Psoas muscle (tissue), 7 donors: ENCODE measurements at regions not wholly inside any gene's neighbourhood (a gene's known extent, or its start where the extent isn't known, plus 50 kb on each side); places are given as distances from the start of the nearest gene placed in this dataset.

Experiments used
- ATAC-seq, 4 donors: fragments of 200-7000 bp; cut with Tn5 transposase; one replicate each; pipeline ENCODE4 v1.9.1; 2020; ENCODE audit warnings: moderate library complexity in 3 of 4, mild to moderate bottlenecking in 2 of 4
- DNase-seq, 2 donors: peaks; one replicate each; pipeline ENCODE4 v3.0.0-alpha.2; 2020
- H3K27ac ChIP-seq: fragments of 200-600 bp; one replicate; pipeline ENCODE4 v1.8.0; 2022
- H3K27me3 ChIP-seq, 3 donors: fragments of 200-600 bp in 1 of 3; one replicate each; pipeline versions ENCODE4 v1.6.1 to v1.8.0; 2013 to 2022; ENCODE audit warnings: low read length in 2 of 3, mild to moderate bottlenecking in 2 of 3, moderate library complexity in 1 of 3; ENCODE audit not compliant: insufficient read depth in 3 of 3
- H3K36me3 ChIP-seq, 2 donors: fragments of 200-600 bp in 1 of 2; one replicate each; pipeline versions ENCODE4 v1.6.1 to v1.8.0; 2013 to 2022; ENCODE audit warnings: low read depth in 1 of 2, mild to moderate bottlenecking in 1 of 2, moderate library complexity in 1 of 2; ENCODE audit not compliant: insufficient read depth in 1 of 2
- H3K4me1 ChIP-seq: fragments of 200-600 bp; one replicate; pipeline ENCODE4 v1.8.0; 2022
- H3K4me3 ChIP-seq: fragments of 200-600 bp; one replicate; pipeline ENCODE4 v1.8.0; 2022; ENCODE audit warnings: mild to moderate bottlenecking
- H3K9me3 ChIP-seq: fragments of 200-600 bp; one replicate; pipeline ENCODE4 v1.8.0; 2022
- CTCF ChIP-seq: fragments of 200-600 bp; IDR thresholded peaks from one replicate; pipeline ENCODE4 v1.8.0; 2022; ENCODE audit warnings: antibody characterized with exemption
- WGBS, 3 donors: extraction: QIAGEN DNeasy Blood & Tissue Kit; methylation state at CpG; one replicate each; pipeline versions ENCODE4 v1.1.6 to v1.1.7; 2013; 5-methylcytosine and 5-hydroxymethylcytosine counted together
- intact Hi-C, 2 donors: fragments of 100-400 bp; cut with DNase I; formaldehyde crosslinking; loops; one replicate each; pipeline versions ENCODE4 v1.11.0 to v1.14.2; 2022
- donor health status: healthy with polysubstance abuse.
- donor health status: DM: no; HTN: no; CAD: no; lungs with moderate emphysema.
- donor health status: Bipolar disorder and iron deficiency.
- donor health status: healthy.
- donor health status: DM: yes; HTN: yes; CAD: no.
- donor health status: DM: no; HTN: no; CAD: no.
- donor health status: DM: yes; HTN: yes; CAD: no.

GRCh38 chr14:101110729-101111619 is 207.5 kb upstream of the RTL1 start:
- ATAC-seq: no peak

GRCh38 chr14:101111620-101112290 is 208.2 kb upstream of the RTL1 start:
- Histone ChIP-seq H3K27ac (no peak overlapping the region), H3K27me3 (no peaks in the 10 kb centered on the region), H3K36me3 (no peaks in the 10 kb centered on the region), H3K9me3 (peaks cover 4% of the 10 kb centered on the region), H3K4me1 (no peaks in the 10 kb centered on the region), H3K4me3 (no peak overlapping the region)
- 52 to 59% (median 56%) methylated on average over 19 to 23 of the region's 23 CpGs for WGBS, 3 donors
- no peak for ATAC-seq
- TF ChIP-seq CTCF: no peak
- peak; percentile 7 to 32 for DNase-seq
- intact Hi-C loops: no loop called here

More at GRCh38 chr14:101110729-101111619, 207.5 kb upstream of the RTL1 start:
- no peak for TF ChIP-seq CTCF
- DNase-seq: peak; percentile 6 to 37
- intact Hi-C loops: no loop called here
- Histone ChIP-seq H3K27ac (no peak overlapping the region), H3K4me3 (no peak overlapping the region), H3K9me3 (peaks cover 4% of the 10 kb centered on the region), H3K4me1 (no peaks in the 10 kb centered on the region), H3K27me3 (no peaks in the 10 kb centered on the region), H3K36me3 (no peaks in the 10 kb centered on the region)
- WGBS, 3 donors: 71 to 79% (median 78%) methylated on average over 19 to 22 of the region's 22 CpGs

GRCh38 chr14:101112351-101113107 is 209.0 kb upstream of the RTL1 start:
- ATAC-seq (no peak), DNase-seq (peak; percentile 9 to 34)
- Histone ChIP-seq H3K9me3 (peaks cover 1% of the 10 kb centered on the region), H3K27ac (no peak overlapping the region), H3K36me3 (no peaks in the 10 kb centered on the region), H3K4me1 (no peaks in the 10 kb centered on the region), H3K4me3 (no peak overlapping the region), H3K27me3 (no peaks in the 10 kb centered on the region)
- intact Hi-C loops: no loop called here
- 89 to 92% (median 92%) methylated on average over 25 of the region's 25 CpGs for WGBS, 3 donors
- TF ChIP-seq CTCF: no peak

- no peaks in the 10 kb centered on the region for H3K27me3 ChIP-seq
- no peak for ATAC-seq
- H3K4me3 ChIP-seq: no peak overlapping the region
- DNase-seq: peak in 1 of 2 donors; percentile 39
- 87 to 93% (median 91%) methylated on average over 9 of the region's 9 CpGs for WGBS, 3 donors
- no peak for TF ChIP-seq CTCF
- intact Hi-C loops: no loop called here
- H3K4me1 ChIP-seq: no peaks in the 10 kb centered on the region
- no peaks in the 10 kb centered on the region for H3K36me3 ChIP-seq
- no peak overlapping the region for H3K27ac ChIP-seq
- no peaks in the 10 kb centered on the region for H3K9me3 ChIP-seq
These were observed 209.6 kb upstream of the RTL1 start for GRCh38 chr14:101113108-101113612.
